Mucosa of stomach (tissue), 1 donor: ENCODE measurements at regions not wholly inside any gene's neighbourhood (a gene's known extent, or its start where the extent isn't known, plus 50 kb on each side); places are given as distances from the start of the nearest gene placed in this dataset.

ENCODE experiments used
- H3K27me3 ChIP-seq: one replicate; pipeline ENCODE4 v1.7.0; 2013; ENCODE audit warnings: mild to moderate bottlenecking, low read length; ENCODE audit not compliant: control insufficient read depth, insufficient read depth
- H3K36me3 ChIP-seq: one replicate; pipeline ENCODE4 v1.7.0; 2013; ENCODE audit warnings: low read length; ENCODE audit not compliant: control insufficient read depth, insufficient read depth
- H3K4me1 ChIP-seq: one replicate; pipeline ENCODE4 v1.7.0; 2013; ENCODE audit warnings: mild to moderate bottlenecking, low read length; ENCODE audit not compliant: control insufficient read depth, insufficient read depth
- H3K4me3 ChIP-seq: one replicate; pipeline ENCODE4 v1.7.0; 2013; ENCODE audit warnings: low read length
- H3K9ac ChIP-seq: one replicate; pipeline ENCODE4 v1.7.0; 2013; ENCODE audit warnings: mild to moderate bottlenecking, low read length, moderate library complexity
- H3K9me3 ChIP-seq: one replicate; pipeline ENCODE4 v1.7.0; 2013; ENCODE audit warnings: mild to moderate bottlenecking, low read length, moderate library complexity; ENCODE audit not compliant: control insufficient read depth
- donor health status: Pancreatic carcinoma.

DNA sequence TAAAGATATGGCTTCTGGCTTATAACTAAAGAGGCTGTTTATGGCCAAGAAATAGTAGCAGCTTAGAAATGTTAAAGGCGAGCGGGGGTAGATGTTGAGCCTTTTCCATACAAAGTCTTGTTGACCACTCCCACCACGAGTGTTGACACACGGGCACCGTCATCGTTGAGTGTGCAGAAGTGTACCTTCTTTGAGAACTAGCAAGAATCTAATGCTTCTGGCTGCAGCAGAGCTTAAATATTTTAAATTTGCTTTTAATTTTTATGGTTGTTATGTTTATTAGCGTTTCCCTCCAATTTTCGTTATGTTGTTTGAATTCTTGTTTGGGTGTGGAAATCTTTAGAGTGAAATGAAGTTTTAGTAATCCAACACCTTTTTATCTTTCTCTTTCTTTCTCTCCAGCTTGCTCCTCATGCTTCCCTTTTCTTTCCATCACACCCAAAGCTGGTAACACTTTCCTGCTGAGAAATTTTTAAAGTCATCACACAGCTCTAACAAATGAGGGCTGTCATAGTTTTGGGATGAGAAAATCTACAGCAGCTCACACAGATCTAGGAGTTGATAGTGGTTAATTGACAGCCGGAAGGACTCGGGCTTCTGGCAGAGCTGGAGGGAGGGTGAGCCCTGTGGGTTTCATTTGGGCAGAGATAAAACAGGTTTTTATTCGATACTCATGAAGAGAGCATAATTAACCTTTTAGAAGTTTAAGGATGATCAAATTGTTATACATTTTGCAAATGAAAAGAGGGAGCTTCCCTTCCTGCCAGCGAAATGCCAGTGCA is 120.1 kb upstream of the ZNF608 start:
- Histone ChIP-seq H3K4me3 (no peak overlapping the region), H3K9me3 (no peaks in the 10 kb centered on the region), H3K27me3 (no peaks in the 10 kb centered on the region), H3K36me3 (no peaks in the 10 kb centered on the region), H3K9ac (no peak overlapping the region), H3K4me1 (no peaks in the 10 kb centered on the region)

GRCh38 chr5:124867137-124867704 is 120.8 kb upstream of the ZNF608 start:
- Histone ChIP-seq H3K36me3 (no peaks in the 10 kb centered on the region), H3K27me3 (no peaks in the 10 kb centered on the region), H3K4me1 (no peaks in the 10 kb centered on the region), H3K9me3 (no peaks in the 10 kb centered on the region), H3K4me3 (no peak overlapping the region), H3K9ac (no peak overlapping the region)

GRCh38 chr5:124868676-124869075 is 122.2 kb upstream of the ZNF608 start:
- Histone ChIP-seq H3K9me3 (no peaks in the 10 kb centered on the region), H3K36me3 (no peaks in the 10 kb centered on the region), H3K27me3 (no peaks in the 10 kb centered on the region), H3K4me3 (no peak overlapping the region), H3K4me1 (no peaks in the 10 kb centered on the region), H3K9ac (no peak overlapping the region)

- Histone ChIP-seq H3K9ac (no peak overlapping the region), H3K36me3 (no peaks in the 10 kb centered on the region), H3K4me3 (no peak overlapping the region), H3K27me3 (no peaks in the 10 kb centered on the region), H3K9me3 (no peaks in the 10 kb centered on the region), H3K4me1 (no peaks in the 10 kb centered on the region)
These were observed 123.1 kb upstream of the ZNF608 start for GRCh38 chr5:124869426-124870033.

DNA sequence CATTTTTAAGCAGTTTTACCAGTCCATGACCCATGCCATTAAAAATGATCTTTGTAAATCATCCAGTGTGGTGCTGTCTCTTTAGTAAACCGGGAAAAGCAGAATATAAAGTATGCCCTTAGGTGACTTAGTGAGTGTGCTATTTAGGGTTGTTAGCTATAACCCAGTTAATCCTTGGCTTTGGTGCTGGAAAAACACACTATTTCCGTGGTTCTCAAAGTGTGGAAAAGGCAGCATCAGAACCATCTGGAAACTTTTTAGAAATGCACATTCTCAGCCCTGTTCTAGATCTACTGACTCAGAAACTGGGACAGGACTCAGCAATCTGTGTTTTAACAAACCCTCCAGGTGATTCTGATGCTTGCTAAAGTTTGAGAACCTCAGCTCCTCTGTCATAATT is 123.6 kb upstream of the ZNF608 start:
- Histone ChIP-seq H3K36me3 (no peaks in the 10 kb centered on the region), H3K9me3 (no peaks in the 10 kb centered on the region), H3K9ac (no peak overlapping the region), H3K27me3 (no peaks in the 10 kb centered on the region), H3K4me1 (no peaks in the 10 kb centered on the region), H3K4me3 (no peak overlapping the region)

GRCh38 chr5:124871303-124871702 is 124.9 kb upstream of the ZNF608 start:
- no peak overlapping the region for H3K4me3 ChIP-seq
- H3K4me1 ChIP-seq, result no peaks in the 10 kb centered on the region
- no peak overlapping the region for H3K9ac ChIP-seq

DNA sequence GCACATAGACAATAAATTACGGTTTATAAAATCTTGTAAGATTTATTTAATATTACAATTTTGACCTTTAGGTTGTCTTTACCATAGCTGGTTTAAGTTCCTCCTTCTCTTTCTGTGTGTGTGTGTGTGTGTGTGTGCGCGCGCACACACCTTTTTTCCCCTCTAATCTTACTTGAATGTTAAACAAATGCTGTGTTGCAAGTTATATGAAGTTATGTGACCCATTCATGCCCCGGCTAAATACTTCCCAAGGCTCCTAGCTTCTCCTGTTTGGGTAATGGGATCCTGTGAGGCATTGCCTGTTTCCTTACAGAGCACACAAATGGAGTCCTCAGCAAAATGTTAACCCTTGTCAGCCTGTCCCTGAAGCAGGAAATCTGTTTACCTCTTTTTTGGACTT is 125.6 kb upstream of the ZNF608 start:
- Histone ChIP-seq H3K27me3 (no peaks in the 10 kb centered on the region), H3K4me1 (no peaks in the 10 kb centered on the region), H3K4me3 (no peak overlapping the region), H3K36me3 (no peaks in the 10 kb centered on the region), H3K9ac (no peak overlapping the region), H3K9me3 (no peaks in the 10 kb centered on the region)

More at GRCh38 chr5:124871303-124871702, 124.9 kb upstream of the ZNF608 start:
- no peaks in the 10 kb centered on the region for H3K27me3 ChIP-seq
- H3K36me3 ChIP-seq, result no peaks in the 10 kb centered on the region
- no peaks in the 10 kb centered on the region for H3K9me3 ChIP-seq

DNA sequence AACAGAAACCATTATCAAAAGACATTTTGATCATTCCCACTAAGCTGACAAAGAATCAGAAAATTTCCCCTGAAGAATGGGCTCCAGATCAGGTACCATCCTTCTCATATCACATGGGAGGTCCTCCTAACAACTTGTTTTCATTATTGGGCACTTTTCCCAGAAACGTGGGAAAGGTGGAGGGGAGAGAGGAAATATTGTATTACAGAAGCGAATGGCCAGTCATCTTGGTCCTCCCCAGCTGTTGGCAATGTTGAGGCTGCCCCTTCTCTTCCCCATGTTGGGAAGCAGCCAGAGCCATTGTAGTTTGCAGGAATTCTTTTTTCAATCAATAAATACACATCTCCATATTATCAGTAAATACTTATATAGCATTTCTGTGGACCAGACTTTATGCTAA is 126.2 kb upstream of the ZNF608 start:
- Histone ChIP-seq H3K4me3 (no peak overlapping the region), H3K27me3 (no peaks in the 10 kb centered on the region), H3K9me3 (no peaks in the 10 kb centered on the region), H3K9ac (no peak overlapping the region), H3K36me3 (no peaks in the 10 kb centered on the region), H3K4me1 (no peaks in the 10 kb centered on the region)

- Histone ChIP-seq H3K9ac (no peak overlapping the region), H3K4me3 (no peak overlapping the region), H3K36me3 (no peaks in the 10 kb centered on the region), H3K9me3 (no peaks in the 10 kb centered on the region), H3K4me1 (no peaks in the 10 kb centered on the region), H3K27me3 (no peaks in the 10 kb centered on the region)
These were observed 126.7 kb upstream of the ZNF608 start for GRCh38 chr5:124873188-124873587.

- Histone ChIP-seq H3K9me3 (no peaks in the 10 kb centered on the region), H3K36me3 (no peaks in the 10 kb centered on the region), H3K27me3 (no peaks in the 10 kb centered on the region), H3K9ac (no peak overlapping the region), H3K4me3 (no peak overlapping the region), H3K4me1 (no peaks in the 10 kb centered on the region)
These were observed 127.3 kb upstream of the ZNF608 start for GRCh38 chr5:124873713-124874112.

GRCh38 chr5:124876566-124876965 is 130.1 kb upstream of the ZNF608 start:
- Histone ChIP-seq H3K9ac (no peak overlapping the region), H3K27me3 (no peaks in the 10 kb centered on the region), H3K4me1 (no peaks in the 10 kb centered on the region), H3K9me3 (no peaks in the 10 kb centered on the region), H3K36me3 (no peaks in the 10 kb centered on the region), H3K4me3 (no peak overlapping the region)

DNA sequence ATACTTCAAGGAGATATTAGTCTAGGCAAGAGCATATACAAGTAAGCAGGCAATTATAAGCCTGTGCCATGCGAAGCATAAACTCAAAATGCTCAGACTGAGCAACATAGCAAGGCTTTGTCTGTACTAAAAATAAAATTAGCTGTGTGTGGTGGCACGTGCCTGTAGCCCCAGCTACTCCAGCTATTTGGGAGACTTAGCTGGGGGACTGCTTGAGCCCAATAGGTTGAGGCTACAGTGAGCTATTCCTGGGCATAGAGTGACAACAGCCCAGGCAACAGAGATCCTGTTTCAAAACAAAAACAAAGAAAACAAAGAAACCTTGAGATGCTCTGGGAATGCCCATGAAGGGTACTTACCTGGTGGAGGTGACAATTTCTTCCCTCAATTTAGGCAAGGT is 130.5 kb upstream of the ZNF608 start:
- Histone ChIP-seq H3K27me3 (no peaks in the 10 kb centered on the region), H3K4me1 (no peaks in the 10 kb centered on the region), H3K9ac (no peak overlapping the region), H3K4me3 (no peak overlapping the region), H3K9me3 (no peaks in the 10 kb centered on the region), H3K36me3 (no peaks in the 10 kb centered on the region)
